ENCODE measurements at regions not wholly inside any gene's neighbourhood (a gene's known extent, or its start where the extent isn't known, plus 50 kb on each side); places are given as distances from the start of the nearest gene placed in this dataset.
"Not testable (repeated sequence)": the region's sequence is repeated elsewhere in the genome, so short reads cannot be mapped to it uniquely, and the experiment has no call there.

DNA sequence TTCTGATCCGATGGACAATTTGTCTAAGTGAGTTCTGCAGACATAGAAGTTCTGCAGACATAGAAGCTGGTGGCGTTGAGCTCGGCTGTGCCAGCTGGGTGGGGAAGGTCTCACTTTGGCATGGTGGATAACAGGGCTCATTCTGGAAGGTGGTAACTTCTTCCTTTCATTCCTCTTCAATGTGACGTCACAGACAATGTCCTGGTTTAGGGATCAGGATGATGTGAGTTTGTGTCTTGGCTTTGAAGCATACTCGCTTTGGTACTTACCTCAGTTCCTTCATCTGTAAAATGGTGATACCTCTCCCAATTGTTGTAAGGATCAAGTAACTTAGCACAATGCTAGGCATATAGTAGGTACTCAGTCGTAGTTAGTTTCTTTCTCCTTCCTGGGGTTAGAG lies 408.8 kb upstream of the ASIC2 start:
- intact Hi-C loops (cut with DNase I) = no loop called here
- no peak overlapping the region for H3K4me3 ChIP-seq (replicated peaks in 1 of 3)
- H3K9me3 ChIP-seq = no peaks in the 10 kb centered on the region
- no peaks in the 10 kb centered on the region for H3K27me3 ChIP-seq
- TF ChIP-seq POLR2A (IDR thresholded peaks at IDR 0.05) = no peak
- TF ChIP-seq, protein P1, sequence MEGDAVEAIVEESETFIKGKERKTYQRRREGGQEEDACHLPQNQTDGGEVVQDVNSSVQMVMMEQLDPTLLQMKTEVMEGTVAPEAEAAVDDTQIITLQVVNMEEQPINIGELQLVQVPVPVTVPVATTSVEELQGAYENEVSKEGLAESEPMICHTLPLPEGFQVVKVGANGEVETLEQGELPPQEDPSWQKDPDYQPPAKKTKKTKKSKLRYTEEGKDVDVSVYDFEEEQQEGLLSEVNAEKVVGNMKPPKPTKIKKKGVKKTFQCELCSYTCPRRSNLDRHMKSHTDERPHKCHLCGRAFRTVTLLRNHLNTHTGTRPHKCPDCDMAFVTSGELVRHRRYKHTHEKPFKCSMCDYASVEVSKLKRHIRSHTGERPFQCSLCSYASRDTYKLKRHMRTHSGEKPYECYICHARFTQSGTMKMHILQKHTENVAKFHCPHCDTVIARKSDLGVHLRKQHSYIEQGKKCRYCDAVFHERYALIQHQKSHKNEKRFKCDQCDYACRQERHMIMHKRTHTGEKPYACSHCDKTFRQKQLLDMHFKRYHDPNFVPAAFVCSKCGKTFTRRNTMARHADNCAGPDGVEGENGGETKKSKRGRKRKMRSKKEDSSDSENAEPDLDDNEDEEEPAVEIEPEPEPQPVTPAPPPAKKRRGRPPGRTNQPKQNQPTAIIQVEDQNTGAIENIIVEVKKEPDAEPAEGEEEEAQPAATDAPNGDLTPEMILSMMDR (IDR thresholded peaks at IDR 0.05) = no peak
- no peaks in the 10 kb centered on the region for H3K4me1 ChIP-seq
- no peaks in the 10 kb centered on the region for H3K36me3 ChIP-seq
- no peak overlapping the region for H3K27ac ChIP-seq
- WGBS, 2 donors = 83 to 85% methylated on average over 6 of the region's 6 CpGs
- DNase-seq = no peak

GRCh38 chr17:33704856-33705255 lies 411.8 kb upstream of the ASIC2 start:
- Histone ChIP-seq H3K27me3 (no peaks in the 10 kb centered on the region), H3K4me1 (no peaks in the 10 kb centered on the region), H3K4me3 (replicated peaks in 1 of 3) (no peak overlapping the region), H3K36me3 (no peaks in the 10 kb centered on the region), H3K27ac (no peak overlapping the region), H3K9me3 (no peaks in the 10 kb centered on the region)
- intact Hi-C loops (cut with DNase I) = no loop called here
- DNase-seq = no peak
- WGBS, 2 donors = 77 to 78% methylated on average over 2 of the region's 2 CpGs
- no peak for TF ChIP-seq POLR2A (IDR thresholded peaks at IDR 0.05)
- TF ChIP-seq, protein P1 (IDR thresholded peaks at IDR 0.05) = no peak

- Histone ChIP-seq H3K27ac (no peak overlapping the region), H3K36me3 (no peaks in the 10 kb centered on the region), H3K4me3 (replicated peaks in 1 of 3) (no peak overlapping the region), H3K27me3 (no peaks in the 10 kb centered on the region), H3K9me3 (no peaks in the 10 kb centered on the region), H3K4me1 (no peaks in the 10 kb centered on the region)
- WGBS, 2 donors = 77 to 78% methylated on average over 2 of the region's 2 CpGs
- no peak for DNase-seq
- intact Hi-C loops (cut with DNase I) = no loop called here
- no peak for TF ChIP-seq POLR2A (IDR thresholded peaks at IDR 0.05)
- TF ChIP-seq, protein P1 (IDR thresholded peaks at IDR 0.05) = no peak
These were observed 416.8 kb upstream of the ASIC2 start for GRCh38 chr17:33709881-33710280.

GRCh38 chr17:33712120-33712519 lies 419.0 kb upstream of the ASIC2 start:
- H3K9me3 ChIP-seq = no peaks in the 10 kb centered on the region
- intact Hi-C loops (cut with DNase I) = no loop called here
- no peak for DNase-seq
- H3K4me3 ChIP-seq (replicated peaks in 1 of 3) = no peak overlapping the region
- no peaks in the 10 kb centered on the region for H3K36me3 ChIP-seq
- H3K4me1 ChIP-seq = no peaks in the 10 kb centered on the region
- no peaks in the 10 kb centered on the region for H3K27me3 ChIP-seq
- WGBS, 2 donors = 46 to 60% methylated on average over 2 of the region's 2 CpGs
- no peak overlapping the region for H3K27ac ChIP-seq
- TF ChIP-seq, protein P1 (IDR thresholded peaks at IDR 0.05) = no peak
- no peak for TF ChIP-seq POLR2A (IDR thresholded peaks at IDR 0.05)

- Histone ChIP-seq H3K27ac (no peak overlapping the region), H3K4me1 (no peaks in the 10 kb centered on the region), H3K27me3 (no peaks in the 10 kb centered on the region), H3K9me3 (no peaks in the 10 kb centered on the region), H3K4me3 (replicated peaks in 1 of 3) (no peak overlapping the region), H3K36me3 (no peaks in the 10 kb centered on the region)
- no peak for DNase-seq
- TF ChIP-seq, protein P1 (IDR thresholded peaks at IDR 0.05) = no peak
- TF ChIP-seq POLR2A (IDR thresholded peaks at IDR 0.05) = no peak
- 76 to 89% methylated on average over 2 of the region's 2 CpGs for WGBS, 2 donors
- intact Hi-C loops (cut with DNase I) = no loop called here
These were observed 423.9 kb upstream of the ASIC2 start for GRCh38 chr17:33716957-33717356.

- DNase-seq; H3K9me3 ChIP-seq; H3K4me1 ChIP-seq; intact Hi-C loops (cut with DNase I); H3K4me3 ChIP-seq (replicated peaks in 1 of 3); H3K36me3 ChIP-seq; H3K27ac ChIP-seq; H3K27me3 ChIP-seq: not testable (repeated sequence)
- 48 to 75% methylated on average over 3 of the region's 3 CpGs for WGBS, 2 donors
These were observed 430.6 kb upstream of the ASIC2 start for GRCh38 chr17:33723736-33724135.
